Transverse colon (tissue), 4 donors: ENCODE measurements at regions not wholly inside any gene's neighbourhood (a gene's known extent, or its start where the extent isn't known, plus 50 kb on each side); places are given as distances from the start of the nearest gene placed in this dataset.

Experiments used
- DNase-seq: peaks from one replicate; pipeline ENCODE4 v3.0.0-alpha.2; 2019
- H3K27ac ChIP-seq, 4 donors: fragments of 200-600 bp; sonication (generic); 2 replicates each; pipeline ENCODE4 v1.5.1; 2016 to 2018; ENCODE audit warnings: inconsistent platforms in 4 of 4
- H3K27me3 ChIP-seq: fragments of 200-600 bp; sonication (generic); 2 replicates; pipeline ENCODE4 v1.5.1; 2017; ENCODE audit warnings: inconsistent platforms
- H3K36me3 ChIP-seq, 4 donors: fragments of 200-600 bp; sonication (generic); 2 replicates each; pipeline ENCODE4 v1.5.1; 2017 to 2019; ENCODE audit warnings: inconsistent platforms in 4 of 4
- H3K4me1 ChIP-seq, 4 donors: fragments of 200-600 bp; sonication (generic); 2 replicates each; pipeline ENCODE4 v1.5.1; 2017 to 2020; ENCODE audit warnings: inconsistent platforms in 4 of 4
- H3K4me3 ChIP-seq, 4 donors: fragments of 200-600 bp; sonication (generic); 1 replicate in 1 of 4; 2 replicates in 3 of 4; pipeline versions ENCODE4 v1.5.1 to v1.6.1; 2017 to 2019; ENCODE audit warnings: inconsistent platforms in 4 of 4
- H3K9me3 ChIP-seq, 2 donors: fragments of 200-600 bp; sonication (generic); 2 replicates each; pipeline ENCODE4 v1.5.1; 2017 to 2019; ENCODE audit warnings: inconsistent platforms in 2 of 2
- CTCF ChIP-seq, 5 experiments: fragments of 200-600 bp in 3 of 5; fragments of 450-650 bp in 2 of 5; sonication (generic) in 3 of 5; IDR thresholded peaks; 1 replicate in 2 of 5; 2 replicates in 3 of 5; pipeline ENCODE4 v1.5.1; 2016 to 2017; ENCODE audit warnings: antibody characterized with exemption in 5 of 5, inconsistent platforms in 3 of 5, mild to moderate bottlenecking in 2 of 5, moderate library complexity in 1 of 5
- EP300 ChIP-seq: sonication (generic); formaldehyde crosslinking; IDR thresholded peaks from one replicate; pipeline ENCODE4 v1.6.1; 2017; ENCODE audit warnings: antibody characterized with exemption, low read depth
- POLR2A ChIP-seq: fragments of 450-650 bp; IDR thresholded peaks from one replicate; pipeline ENCODE4 v1.6.1; 2016; ENCODE audit warnings: antibody characterized with exemption, mild to moderate bottlenecking, moderate library complexity
- POLR2AphosphoS5 ChIP-seq, 3 donors: sonication (generic); formaldehyde crosslinking; IDR thresholded peaks; one replicate each; pipeline ENCODE4 v1.6.1; 2016; ENCODE audit warnings: antibody characterized with exemption in 3 of 3
- WGBS, 2 donors: methylation state at CpG; one replicate each; pipeline ENCODE4 v1.1.5; 2018; ENCODE audit warnings: low coverage in 1 of 2; 5-methylcytosine and 5-hydroxymethylcytosine counted together
- in situ Hi-C, 4 donors: fragments of 200-750 bp; cut with MboI; loops; one replicate each; pipeline versions ENCODE4 v1.15.0 to v1.15.1; 2017; ENCODE audit warnings: low sequenced_read_pairs in 3 of 4, low pct_ligation_motif_present in 1 of 4, low pct_unique_long_range_greater_than_20kb in 1 of 4
- intact Hi-C: fragments of 100-400 bp; cut with DNase I; formaldehyde crosslinking; loops from one replicate; pipeline ENCODE4 v1.15.1; 2023; ENCODE audit warnings: low total_unique reads

GRCh38 chr12:89081719-89082369 is 270.5 kb downstream of the DUSP6 start:
- Histone ChIP-seq H3K27ac (no peak overlapping the region), H3K36me3 (no peaks in the 10 kb centered on the region), H3K4me1 (no peaks in the 10 kb centered on the region), H3K27me3 (no peaks in the 10 kb centered on the region), H3K4me3 (no peak overlapping the region), H3K9me3 (no peaks in the 10 kb centered on the region)
- no peak for DNase-seq
- no peak for TF ChIP-seq EP300
- TF ChIP-seq POLR2A: no peak
- no peak for TF ChIP-seq POLR2AphosphoS5 (IDR thresholded peaks at IDR 0.05)
- WGBS, 2 donors: 53 to 69% methylated on average over 2 of the region's 2 CpGs
- in situ Hi-C loops: no loop called here
- intact Hi-C loops: no loop called here

DNA sequence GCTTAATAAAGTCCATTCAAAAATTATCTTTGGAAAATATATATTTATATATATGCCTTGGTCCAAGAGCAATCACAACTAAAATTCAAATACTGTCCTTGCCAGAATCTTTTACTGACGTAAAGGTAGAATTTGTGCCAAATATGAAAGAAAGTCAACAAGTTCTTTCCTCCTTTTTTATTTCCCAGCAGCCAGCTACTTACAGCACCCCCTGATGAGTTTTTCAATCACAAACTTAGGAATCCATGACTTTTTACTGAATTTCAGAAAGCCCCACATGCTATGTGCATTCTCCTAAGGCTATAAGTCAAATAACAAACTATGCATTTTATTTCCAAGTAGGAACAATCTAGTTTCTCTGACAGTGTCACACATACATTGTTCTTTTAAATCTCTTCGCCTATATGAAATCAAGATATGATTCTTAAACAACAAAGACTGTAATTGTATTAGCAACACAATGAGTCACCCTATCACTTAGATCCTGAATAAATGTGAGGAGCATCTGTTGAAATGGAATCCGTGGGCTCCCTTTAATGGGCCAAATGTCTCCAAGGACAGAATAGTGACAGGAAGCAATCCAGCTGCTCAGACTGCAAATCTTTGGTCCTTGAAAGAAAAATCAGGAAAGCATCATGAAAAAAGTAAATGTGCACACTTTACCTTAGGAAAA is 271.4 kb downstream of the DUSP6 start:
- in situ Hi-C loops: no loop called here
- WGBS, 2 donors: 69 to 77% methylated on average over 3 of the region's 3 CpGs

GRCh38 chr12:89075880-89076540 is 276.3 kb downstream of the DUSP6 start:
- Histone ChIP-seq H3K4me3 (no peak overlapping the region), H3K4me1 (no peaks in the 10 kb centered on the region), H3K36me3 (no peaks in the 10 kb centered on the region), H3K27me3 (no peaks in the 10 kb centered on the region), H3K9me3 (no peaks in the 10 kb centered on the region), H3K27ac (no peak overlapping the region)
- no peak for DNase-seq
- intact Hi-C loops (no loop called here), in situ Hi-C loops (no loop called here)
- 88 to 92% methylated on average over 2 of the region's 2 CpGs for WGBS, 2 donors
- TF ChIP-seq EP300 (no peak), CTCF (IDR thresholded peaks at IDR 0.05) (no peak), POLR2A (no peak), POLR2AphosphoS5 (IDR thresholded peaks at IDR 0.05) (no peak)

More for the DNA sequence above, 271.4 kb downstream of the DUSP6 start:
- intact Hi-C loops: no loop called here
- no peak overlapping the region for H3K4me3 ChIP-seq
- no peak for DNase-seq
- no peaks in the 10 kb centered on the region for H3K36me3 ChIP-seq
- no peak overlapping the region for H3K27ac ChIP-seq
- no peaks in the 10 kb centered on the region for H3K9me3 ChIP-seq
- H3K4me1 ChIP-seq: no peaks in the 10 kb centered on the region
- TF ChIP-seq POLR2AphosphoS5 (IDR thresholded peaks at IDR 0.05): no peak
- TF ChIP-seq POLR2A: no peak
- TF ChIP-seq EP300: no peak
- TF ChIP-seq CTCF (IDR thresholded peaks at IDR 0.05): no peak
- no peaks in the 10 kb centered on the region for H3K27me3 ChIP-seq

DNA sequence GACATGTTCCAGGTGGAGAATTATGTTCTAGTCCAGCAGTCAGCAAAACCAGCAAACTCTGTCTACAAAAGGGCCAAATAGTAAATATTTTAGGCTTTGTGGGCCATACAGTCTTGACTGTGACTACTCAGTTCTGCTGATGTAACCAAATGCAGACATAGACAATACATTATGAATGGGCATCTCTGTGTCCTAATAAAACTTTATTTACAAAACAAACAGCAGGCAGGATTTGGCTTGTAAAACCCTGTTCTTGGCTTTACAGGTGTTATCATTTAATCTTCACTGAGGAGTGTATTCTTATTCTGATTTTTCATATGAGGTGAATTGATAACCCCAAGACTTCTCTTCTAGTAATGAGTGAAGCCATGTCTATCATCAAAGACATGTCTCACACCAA is 278.6 kb downstream of the DUSP6 start:
- Histone ChIP-seq H3K4me3 (no peak overlapping the region), H3K36me3 (no peaks in the 10 kb centered on the region), H3K9me3 (no peaks in the 10 kb centered on the region), H3K27ac (no peak overlapping the region), H3K4me1 (no peaks in the 10 kb centered on the region), H3K27me3 (no peaks in the 10 kb centered on the region)
- no peak for TF ChIP-seq POLR2AphosphoS5 (IDR thresholded peaks at IDR 0.05)
- TF ChIP-seq EP300: no peak
- TF ChIP-seq POLR2A: no peak
- no peak for TF ChIP-seq CTCF (IDR thresholded peaks at IDR 0.05)
- in situ Hi-C loops: no loop called here
- DNase-seq: no peak
- intact Hi-C loops: no loop called here
